Memory B cell (primary cell): ENCODE measurements at regions not wholly inside any gene's neighbourhood (a gene's known extent, or its start where the extent isn't known, plus 50 kb on each side); places are given as distances from the start of the nearest gene placed in this dataset.

ENCODE experiments used
- ATAC-seq: fragments of 150-1000 bp; cut with Tn5 transposase; 2 replicates; pipeline ENCODE4 v1.10.0; 2021; ENCODE audit warnings: low read depth, mild to moderate bottlenecking, moderate library complexity
- DNase-seq, 2 donors: peaks; one replicate each; pipeline ENCODE4 v3.0.0; 2022; ENCODE audit warnings: low spot score in 2 of 2
- H3K27ac Mint-ChIP-seq: one replicate; pipeline ENCODE4 v1.8.0; 2022; ENCODE audit warnings: mild to moderate bottlenecking, moderate library complexity, mixed read lengths
- H3K27me3 Mint-ChIP-seq: one replicate; pipeline ENCODE4 v1.8.0; 2022; ENCODE audit warnings: mixed read lengths
- H3K36me3 Mint-ChIP-seq: one replicate; pipeline ENCODE4 v1.8.0; 2022; ENCODE audit warnings: mild to moderate bottlenecking, mixed read lengths
- H3K4me1 Mint-ChIP-seq: one replicate; pipeline ENCODE4 v1.8.0; 2022; ENCODE audit warnings: mixed read lengths
- H3K4me3 Mint-ChIP-seq: one replicate; pipeline ENCODE4 v1.8.0; 2022; ENCODE audit warnings: mild to moderate bottlenecking, moderate library complexity, mixed read lengths
- H3K9me3 Mint-ChIP-seq: one replicate; pipeline ENCODE4 v1.8.0; 2022; ENCODE audit warnings: mixed read lengths

GRCh38 chr7:50203521-50203920, 101.0 kb upstream of the IKZF1 start:
- H3K9me3 Mint-ChIP-seq: no peaks in the 10 kb centered on the region
- H3K4me1 Mint-ChIP-seq: peaks cover 17% of the 10 kb centered on the region
- DNase-seq (no peak), ATAC-seq (no peak)
- no peaks in the 10 kb centered on the region for H3K36me3 Mint-ChIP-seq
- H3K27me3 Mint-ChIP-seq: peaks cover 3% of the 10 kb centered on the region
- no peak overlapping the region for H3K4me3 Mint-ChIP-seq
- no peak overlapping the region for H3K27ac Mint-ChIP-seq

DNA sequence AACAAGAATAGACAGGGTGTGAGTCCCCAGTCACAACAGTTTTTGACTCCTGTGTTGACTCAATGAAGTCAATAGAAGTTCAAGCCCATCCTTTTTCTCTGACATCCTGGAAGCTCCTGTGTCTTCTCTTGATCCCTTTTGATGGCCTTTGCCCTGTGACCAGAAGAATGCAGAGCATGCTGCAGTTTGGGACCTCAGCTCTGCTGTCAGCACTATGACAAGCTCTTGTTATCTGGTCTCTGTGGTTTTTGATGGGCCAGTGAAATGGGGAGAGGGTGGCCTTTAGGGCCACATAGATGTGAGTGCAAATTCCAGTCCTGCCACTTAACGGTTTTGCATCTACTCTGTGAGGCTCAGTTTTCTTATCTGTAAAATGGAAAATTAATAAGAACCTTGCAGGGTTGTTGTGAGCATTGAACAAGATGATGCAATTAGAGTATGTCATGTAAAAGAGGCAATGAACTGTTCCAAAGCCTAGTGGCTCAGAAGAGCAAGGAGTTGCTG, 102.4 kb upstream of the IKZF1 start:
- Mint-ChIP-seq H3K4me1 (peaks cover 22% of the 10 kb centered on the region), H3K4me3 (no peak overlapping the region), H3K27me3 (peaks cover 3% of the 10 kb centered on the region), H3K27ac (no peak overlapping the region), H3K36me3 (no peaks in the 10 kb centered on the region), H3K9me3 (no peaks in the 10 kb centered on the region)
- DNase-seq: no peak
- ATAC-seq: no peak

- no peak overlapping the region for H3K4me3 Mint-ChIP-seq
- H3K4me1 Mint-ChIP-seq: peaks cover 8% of the 10 kb centered on the region
- peaks cover 3% of the 10 kb centered on the region for H3K27me3 Mint-ChIP-seq
- DNase-seq: no peak
- ATAC-seq: no peak
- H3K36me3 Mint-ChIP-seq: no peaks in the 10 kb centered on the region
- H3K9me3 Mint-ChIP-seq: no peaks in the 10 kb centered on the region
- H3K27ac Mint-ChIP-seq: no peak overlapping the region
Observed at GRCh38 chr7:50199824-50200223, 104.7 kb upstream of the IKZF1 start.

- H3K4me1 Mint-ChIP-seq: peaks cover 8% of the 10 kb centered on the region
- H3K36me3 Mint-ChIP-seq: no peaks in the 10 kb centered on the region
- H3K27ac Mint-ChIP-seq: no peak overlapping the region
- H3K27me3 Mint-ChIP-seq: peaks cover 3% of the 10 kb centered on the region
- no peak overlapping the region for H3K4me3 Mint-ChIP-seq
- ATAC-seq (peak; percentile 49), DNase-seq (no peak)
- no peaks in the 10 kb centered on the region for H3K9me3 Mint-ChIP-seq
Observed at GRCh38 chr7:50197549-50197948, 104.5 kb upstream of the ZPBP start.

DNA sequence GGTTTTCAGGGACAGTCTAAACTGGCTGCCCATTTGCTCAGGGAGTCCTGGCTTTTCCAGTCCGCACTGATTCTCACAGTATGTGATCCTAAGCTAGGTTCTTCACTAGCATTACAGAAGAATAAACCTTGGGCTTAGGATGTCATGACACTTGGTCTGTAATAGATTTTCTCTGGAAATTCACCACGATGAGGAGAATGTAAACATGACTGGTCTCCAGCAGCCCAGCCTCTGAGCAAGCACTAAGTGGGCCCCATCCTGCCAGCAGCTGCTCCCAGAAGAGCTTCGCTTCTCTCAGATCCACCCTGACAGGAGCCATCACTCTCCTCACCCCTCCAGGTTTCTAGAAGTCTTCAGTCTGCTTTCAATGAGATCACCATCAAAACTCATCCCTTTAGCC, 103.7 kb upstream of the ZPBP start:
- peaks cover 8% of the 10 kb centered on the region for H3K4me1 Mint-ChIP-seq
- peaks cover 3% of the 10 kb centered on the region for H3K27me3 Mint-ChIP-seq
- ATAC-seq: no peak
- H3K27ac Mint-ChIP-seq: no peak overlapping the region
- no peaks in the 10 kb centered on the region for H3K36me3 Mint-ChIP-seq
- H3K4me3 Mint-ChIP-seq: no peak overlapping the region
- no peak for DNase-seq
- H3K9me3 Mint-ChIP-seq: no peaks in the 10 kb centered on the region

DNA sequence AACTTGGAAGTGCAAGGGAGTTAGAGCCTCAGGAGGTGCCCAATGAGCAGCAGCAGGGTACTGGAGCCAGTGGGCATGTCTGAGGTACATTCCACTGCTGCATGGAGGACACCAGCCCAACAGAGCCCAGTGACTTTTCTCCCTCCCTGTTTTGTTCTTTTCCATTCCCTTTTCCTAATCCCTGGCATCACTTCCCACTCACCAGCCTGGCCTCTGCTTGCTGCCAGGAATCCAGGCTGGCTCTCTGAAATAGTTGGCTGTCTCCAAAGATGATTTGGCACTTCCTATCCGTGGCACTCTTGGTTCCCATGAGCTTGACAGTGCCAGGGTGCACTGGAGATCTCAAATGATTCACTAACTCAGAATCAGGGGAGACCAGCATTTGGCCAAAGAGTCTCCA, 97.7 kb upstream of the ZPBP start:
- no peaks in the 10 kb centered on the region for H3K27me3 Mint-ChIP-seq
- ATAC-seq (no peak), DNase-seq (no peak)
- no peak overlapping the region for H3K27ac Mint-ChIP-seq
- H3K4me3 Mint-ChIP-seq: no peak overlapping the region
- H3K9me3 Mint-ChIP-seq: peaks cover 5% of the 10 kb centered on the region
- peaks cover 4% of the 10 kb centered on the region for H3K36me3 Mint-ChIP-seq
- no peaks in the 10 kb centered on the region for H3K4me1 Mint-ChIP-seq

DNA sequence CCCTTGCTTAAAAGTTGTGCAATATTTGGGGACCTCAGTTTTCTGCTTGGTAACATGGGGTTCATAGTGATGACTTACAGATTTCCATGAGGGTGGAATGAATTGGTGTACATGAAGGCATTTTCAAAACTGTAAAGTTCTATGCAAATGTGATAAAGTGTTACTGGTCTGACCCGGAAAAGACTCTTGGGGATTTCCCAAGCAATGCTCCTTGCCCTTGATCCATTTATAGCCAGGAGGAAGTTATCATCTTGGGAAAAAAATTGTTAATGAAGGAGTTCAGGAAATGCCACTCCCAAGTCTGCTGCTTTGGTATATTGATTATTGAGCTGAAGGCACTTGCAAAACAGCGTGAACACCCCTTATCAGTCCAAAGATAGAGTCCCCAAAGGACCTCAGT, 96.3 kb upstream of the ZPBP start:
- H3K9me3 Mint-ChIP-seq: peaks cover 5% of the 10 kb centered on the region
- H3K36me3 Mint-ChIP-seq: peaks cover 4% of the 10 kb centered on the region
- H3K4me3 Mint-ChIP-seq: no peak overlapping the region
- no peak for ATAC-seq
- no peak for DNase-seq
- H3K4me1 Mint-ChIP-seq: peaks cover 7% of the 10 kb centered on the region
- H3K27ac Mint-ChIP-seq: no peak overlapping the region
- no peaks in the 10 kb centered on the region for H3K27me3 Mint-ChIP-seq

- H3K27me3 Mint-ChIP-seq: no peaks in the 10 kb centered on the region
- no peak overlapping the region for H3K27ac Mint-ChIP-seq
- H3K4me3 Mint-ChIP-seq: no peak overlapping the region
- no peak for ATAC-seq
- peaks cover 5% of the 10 kb centered on the region for H3K9me3 Mint-ChIP-seq
- DNase-seq: no peak
- H3K4me1 Mint-ChIP-seq: peaks cover 10% of the 10 kb centered on the region
- peaks cover 4% of the 10 kb centered on the region for H3K36me3 Mint-ChIP-seq
Observed at GRCh38 chr7:50185951-50186682, 93.1 kb upstream of the ZPBP start.

DNA sequence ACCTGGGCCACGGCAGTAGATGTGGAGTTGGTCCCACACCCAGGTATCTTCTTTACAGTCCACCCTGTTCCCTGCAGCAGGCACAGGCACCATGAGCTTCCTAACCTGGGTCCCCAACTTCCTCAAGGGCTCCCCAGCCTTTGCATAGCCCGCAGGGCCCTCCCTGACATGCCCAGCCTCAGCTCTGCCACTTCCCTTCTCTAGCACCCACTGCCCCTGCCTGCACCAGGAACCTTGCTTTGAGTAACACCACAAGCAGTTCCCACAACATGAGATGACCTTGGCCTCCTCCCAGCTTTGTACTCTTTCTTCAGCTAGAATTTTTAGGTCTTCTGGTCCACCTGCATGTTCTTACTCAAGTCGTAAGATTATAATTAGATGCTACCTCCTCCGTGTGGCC, 92.2 kb upstream of the ZPBP start:
- DNase-seq: no peak
- peak; percentile 49 for ATAC-seq
- no peak overlapping the region for H3K27ac Mint-ChIP-seq

GRCh38 chr7:50184271-50184990, 91.4 kb upstream of the ZPBP start:
- no peaks in the 10 kb centered on the region for H3K27me3 Mint-ChIP-seq
- no peak for DNase-seq
- H3K9me3 Mint-ChIP-seq: no peaks in the 10 kb centered on the region
- ATAC-seq: no peak
- peaks cover 10% of the 10 kb centered on the region for H3K4me1 Mint-ChIP-seq
- H3K4me3 Mint-ChIP-seq: no peak overlapping the region
- no peaks in the 10 kb centered on the region for H3K36me3 Mint-ChIP-seq
- no peak overlapping the region for H3K27ac Mint-ChIP-seq

More for the DNA sequence above, 92.2 kb upstream of the ZPBP start:
- Mint-ChIP-seq H3K36me3 (peaks cover 2% of the 10 kb centered on the region), H3K27me3 (no peaks in the 10 kb centered on the region), H3K4me1 (peaks cover 10% of the 10 kb centered on the region), H3K4me3 (no peak overlapping the region), H3K9me3 (no peaks in the 10 kb centered on the region)

DNA sequence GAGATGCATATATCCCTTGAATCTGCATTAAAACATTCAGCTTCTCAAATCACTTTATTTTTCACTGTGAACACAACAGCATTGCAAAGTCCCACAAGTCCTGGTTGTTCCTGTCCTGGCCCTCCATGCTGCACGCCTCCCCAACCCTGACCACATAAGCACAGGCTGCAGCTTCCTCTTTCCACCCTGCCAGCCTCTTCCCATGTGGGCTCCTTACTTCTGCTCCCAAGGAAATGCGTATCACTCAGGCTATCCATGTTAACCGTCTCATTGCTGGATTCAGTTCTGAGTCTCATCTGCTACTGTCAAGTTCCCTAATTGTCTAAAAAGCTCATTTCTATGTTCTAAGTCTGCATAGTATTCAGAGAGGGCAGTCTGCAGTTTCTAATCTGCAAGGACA, 89.7 kb upstream of the ZPBP start:
- no peaks in the 10 kb centered on the region for H3K9me3 Mint-ChIP-seq
- H3K27me3 Mint-ChIP-seq: no peaks in the 10 kb centered on the region
- H3K27ac Mint-ChIP-seq: no peak overlapping the region
- no peaks in the 10 kb centered on the region for H3K36me3 Mint-ChIP-seq
- no peak overlapping the region for H3K4me3 Mint-ChIP-seq
- ATAC-seq (no peak), DNase-seq (no peak)
- peaks cover 10% of the 10 kb centered on the region for H3K4me1 Mint-ChIP-seq

- H3K9me3 Mint-ChIP-seq: no peaks in the 10 kb centered on the region
- H3K4me1 Mint-ChIP-seq: peaks cover 10% of the 10 kb centered on the region
- DNase-seq (no peak), ATAC-seq (no peak)
- H3K4me3 Mint-ChIP-seq: no peak overlapping the region
- H3K27me3 Mint-ChIP-seq: no peaks in the 10 kb centered on the region
- no peaks in the 10 kb centered on the region for H3K36me3 Mint-ChIP-seq
- no peak overlapping the region for H3K27ac Mint-ChIP-seq
Observed at GRCh38 chr7:50181081-50181480, 88.0 kb upstream of the ZPBP start.

DNA sequence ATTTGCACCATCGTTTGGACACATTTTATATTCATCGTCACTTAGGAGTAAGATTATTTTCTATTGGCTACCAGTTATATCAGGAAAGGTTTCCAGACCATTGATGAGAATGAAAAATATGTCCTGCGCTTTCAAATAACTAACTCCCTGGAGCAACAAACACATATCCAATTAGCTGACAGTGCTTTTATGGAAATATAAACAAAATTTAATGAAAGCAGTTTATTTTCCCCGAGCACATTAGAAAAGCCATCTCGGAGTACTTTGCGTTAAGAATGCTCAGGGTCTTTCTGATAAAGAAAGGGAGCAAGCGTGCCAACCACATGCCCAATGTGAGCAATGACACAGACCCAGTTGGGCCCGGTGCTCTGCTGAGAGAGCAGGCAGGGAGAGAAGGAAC, 85.1 kb upstream of the ZPBP start:
- Mint-ChIP-seq H3K27me3 (no peaks in the 10 kb centered on the region), H3K27ac (no peak overlapping the region), H3K9me3 (no peaks in the 10 kb centered on the region), H3K4me3 (no peak overlapping the region), H3K36me3 (no peaks in the 10 kb centered on the region), H3K4me1 (peaks cover 2% of the 10 kb centered on the region)
- DNase-seq: no peak
- ATAC-seq: no peak

DNA sequence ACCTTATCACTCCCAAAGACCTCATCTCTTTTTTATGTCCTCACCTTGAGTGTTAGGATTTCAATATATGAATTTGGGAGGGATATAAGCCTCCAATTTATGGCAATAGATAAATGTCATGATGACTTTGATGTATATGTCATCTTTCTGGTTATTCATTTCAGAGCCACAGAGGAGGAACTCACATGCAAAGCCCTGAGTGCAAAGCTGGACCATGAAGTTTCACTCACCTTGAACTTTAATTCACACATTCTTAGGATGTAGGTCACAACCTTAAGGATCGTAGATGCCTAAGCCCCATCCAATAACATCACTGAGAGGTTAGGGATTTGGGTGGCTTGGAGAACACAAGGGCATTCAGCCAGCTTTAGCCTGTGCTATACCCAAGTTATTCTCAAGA, 81.9 kb upstream of the ZPBP start:
- Mint-ChIP-seq H3K36me3 (no peaks in the 10 kb centered on the region), H3K27ac (no peak overlapping the region), H3K9me3 (no peaks in the 10 kb centered on the region), H3K4me3 (no peak overlapping the region), H3K27me3 (no peaks in the 10 kb centered on the region), H3K4me1 (no peaks in the 10 kb centered on the region)
- ATAC-seq (no peak), DNase-seq (no peak)
